SK-N-SH (cell line): ENCODE measurements at regions not wholly inside any gene's neighbourhood (a gene's known extent, or its start where the extent isn't known, plus 50 kb on each side); places are given as distances from the start of the nearest gene placed in this dataset.

Source experiments
- CTCF ChIA-PET: fragments of 300-600, 350-600 bp; formaldehyde crosslinking; extraction: SDS; loops from one replicate; lab custom pipeline; 2021; lab: Yijun Ruan, JAX
- POLR2A ChIA-PET: fragments of 350-600 bp; sonication (Branson Sonifier 250); formaldehyde crosslinking; extraction: SDS; loops from one replicate; lab custom pipeline; 2020; ENCODE audit warnings: antibody characterized with exemption, inconsistent platforms; lab: Yijun Ruan, JAX
- DNase-seq: peaks from one replicate; pipeline ENCODE4 v3.0.0; 2012
- H2AFZ ChIP-seq: fragments of 200-600 bp; sonication (generic); 2 replicates; pipeline ENCODE4 v1.8.1; 2016; ENCODE audit warnings: antibody characterized with exemption, mild to moderate bottlenecking, low read depth
- H3F3A ChIP-seq: fragments of 200-600 bp; sonication (generic); replicated peaks from 2 replicates; pipeline ENCODE3; 2016; ENCODE audit warnings: antibody characterized with exemption, mild to moderate bottlenecking; ENCODE audit not compliant: insufficient read depth
- H3K27ac ChIP-seq, 2 experiments: fragments of 200-500 bp in 1 of 2; fragments of 200-600 bp in 1 of 2; sonication (Bioruptor generic) in 1 of 2; sonication (generic), shearing (Covaris generic) in 1 of 2; 2 replicates each; pipeline versions ENCODE4 v1.5.1 to v1.6.1; 2014 to 2016; ENCODE audit warnings: low read depth in 2 of 2, inconsistent platforms in 1 of 2, low read length in 1 of 2, mild to moderate bottlenecking in 1 of 2, mixed read lengths in 1 of 2
- H3K27me3 ChIP-seq: fragments of 200-600 bp; sonication (generic), shearing (Covaris generic); 2 replicates; pipeline ENCODE4 v1.6.1; 2016; ENCODE audit warnings: mixed run types; ENCODE audit not compliant: insufficient read depth
- H3K36me3 ChIP-seq, 2 experiments: fragments of 200-500 bp in 1 of 2; fragments of 200-600 bp in 1 of 2; sonication (Bioruptor generic) in 1 of 2; sonication (generic) in 1 of 2; replicated peaks in 1 of 2; 2 replicates each; pipeline versions ENCODE3 to v1.5.1; 2014 to 2016; ENCODE audit warnings: low read length in 1 of 2, mild to moderate bottlenecking in 1 of 2; ENCODE audit not compliant: insufficient read depth in 2 of 2, control insufficient read depth in 1 of 2
- H3K4me1 ChIP-seq, 2 experiments: fragments of 200-500 bp in 1 of 2; fragments of 200-600 bp in 1 of 2; sonication (Bioruptor generic) in 1 of 2; sonication (generic), shearing (Covaris generic) in 1 of 2; 2 replicates each; pipeline versions ENCODE4 v1.5.1 to v1.6.1; 2014 to 2016; ENCODE audit warnings: low read depth in 1 of 2, low read length in 1 of 2, mixed run types in 1 of 2; ENCODE audit not compliant: insufficient read depth in 2 of 2, control insufficient read depth in 1 of 2
- H3K4me2 ChIP-seq: fragments of 200-600 bp; sonication (generic), shearing (Covaris generic); 2 replicates; pipeline ENCODE4 v1.6.1; 2017; ENCODE audit warnings: mixed run types
- H3K4me3 ChIP-seq, 2 experiments: fragments of 200-500 bp in 1 of 2; fragments of 200-600 bp in 1 of 2; sonication (Bioruptor generic) in 1 of 2; sonication (generic), shearing (Covaris generic) in 1 of 2; 2 replicates each; pipeline versions ENCODE4 v1.5.1 to v1.8.1; 2014 to 2016; ENCODE audit warnings: low read depth in 2 of 2, inconsistent platforms in 1 of 2, low read length in 1 of 2, mild to moderate bottlenecking in 1 of 2, mixed read lengths in 1 of 2, moderate library complexity in 1 of 2
- H3K79me2 ChIP-seq: fragments of 200-600 bp; sonication (generic); 2 replicates; pipeline ENCODE4 v1.8.1; 2017; ENCODE audit warnings: mild to moderate bottlenecking; ENCODE audit not compliant: insufficient read depth
- H3K9ac ChIP-seq: fragments of 200-600 bp; sonication (generic); 2 replicates; pipeline ENCODE4 v1.6.1; 2017; ENCODE audit warnings: mixed run types
- H3K9me2 ChIP-seq: fragments of 200-600 bp; sonication (generic); 2 replicates; pipeline ENCODE4 v1.6.1; 2017; ENCODE audit warnings: mixed run types
- H3K9me3 ChIP-seq: fragments of 200-600 bp; sonication (generic); 2 replicates; pipeline ENCODE4 v1.6.1; 2017; ENCODE audit warnings: mixed run types, mild to moderate bottlenecking, moderate library complexity
- H4K20me1 ChIP-seq: fragments of 200-600 bp; sonication (generic); 2 replicates; pipeline ENCODE4 v1.6.1; 2017; ENCODE audit warnings: mild to moderate bottlenecking, mixed run types; ENCODE audit not compliant: insufficient read depth
- CHD2 ChIP-seq: fragments of 150-350 bp; IDR thresholded peaks from 2 replicates; pipeline ENCODE4 v1.6.1; 2018; ENCODE audit warnings: low read length; ENCODE audit not compliant: partially characterized antibody
- ELF1 ChIP-seq: IDR thresholded peaks from 2 replicates; pipeline ENCODE4 v1.4.0; 2012
- EZH2phosphoT487 ChIP-seq: fragments of 200-600 bp; sonication (generic); IDR thresholded peaks from 2 replicates; pipeline ENCODE4 v1.6.1; 2017; ENCODE audit warnings: low read depth, mixed run types, mild to moderate bottlenecking, antibody characterized with exemption, moderate library complexity, borderline replicate concordance
- IRF3 ChIP-seq: fragments of 150-350 bp; IDR thresholded peaks from 2 replicates; pipeline ENCODE4 v1.6.1; 2016; ENCODE audit warnings: mild to moderate bottlenecking, low read depth, low read length
- NFIC ChIP-seq: IDR thresholded peaks from 2 replicates; pipeline ENCODE4 v1.4.0; 2012; ENCODE audit warnings: borderline replicate concordance
- NRF1 ChIP-seq: IDR thresholded peaks from 2 replicates; pipeline ENCODE4 v1.6.1; 2012; ENCODE audit warnings: low read depth, mild to moderate bottlenecking, low read length
- POLR2AphosphoS5 ChIP-seq: IDR thresholded peaks from 2 replicates; pipeline ENCODE4 v1.6.1; 2012; ENCODE audit warnings: low read depth, low read length
- REST ChIP-seq: IDR thresholded peaks from 2 replicates; pipeline ENCODE4 v1.6.1; 2012; ENCODE audit warnings: mild to moderate bottlenecking, low read depth, low read length, moderate library complexity
- RXRA ChIP-seq: IDR thresholded peaks from 2 replicates; pipeline ENCODE4 v1.4.0; 2012; ENCODE audit warnings: low read depth, mild to moderate bottlenecking, borderline replicate concordance
- SIN3A ChIP-seq: IDR thresholded peaks from 2 replicates; pipeline ENCODE4 v1.6.1; 2012; ENCODE audit warnings: low read depth, mild to moderate bottlenecking, low read length, moderate library complexity, borderline replicate concordance
- TCF12 ChIP-seq: IDR thresholded peaks from 2 replicates; pipeline ENCODE4 v1.4.0; 2012
- YY1 ChIP-seq: IDR thresholded peaks from 2 replicates; pipeline ENCODE4 v1.4.0; 2012; ENCODE audit warnings: low read depth, mild to moderate bottlenecking
- ZBTB33 ChIP-seq: IDR thresholded peaks from 2 replicates; pipeline ENCODE4 v1.4.0; 2012; ENCODE audit warnings: low read depth, borderline replicate concordance
- WGBS: methylation state at CpG from one replicate; pipeline ENCODE4 v1.1.6; 2017; ENCODE audit warnings: low lambda C conversion rate; 5-methylcytosine and 5-hydroxymethylcytosine counted together

GRCh38 chr17:6936370-6937028 is 59.4 kb upstream of the ALOX12 start (continued):
- TF ChIP-seq ZBTB33 (no peak), IRF3 (no peak), REST (no peak), CHD2 (no peak), TCF12 (no peak), RXRA (no peak), NRF1 (no peak)

GRCh38 chr17:6938637-6939036 is 57.2 kb upstream of the ALOX12 start:
- Histone ChIP-seq H3K36me3 (peaks cover 0 to 3% of the 10 kb centered on the region in 2 experiments), H2AFZ (peak overlapping the region; percentile 87; the same call in 1 of the 2 replicates), H3K27ac (peak overlapping the region in 1 of 2 experiments; percentile 92; a peak in 2 of 4 replicates), H3K27me3 (no peaks in the 10 kb centered on the region), H3K9ac (peak overlapping the region; percentile 66; the same call in 1 of the 2 replicates), H3K4me2 (peak overlapping the region; percentile 93), H3K4me3 (peak overlapping the region; percentile 54 to 70; a peak in 3 of 4 replicates), H3K79me2 (peaks cover 29% of the 10 kb centered on the region; the same call in 1 of the 2 replicates), H3K9me2 (no peaks in the 10 kb centered on the region), H3F3A (peaks cover 4% of the 10 kb centered on the region), H3K4me1 (no peaks in the 10 kb centered on the region), H4K20me1 (no peaks in the 10 kb centered on the region), H3K9me3 (no peaks in the 10 kb centered on the region)
- ChIA-PET CTCF (interaction anchor here (1.4 to 1.9 kb wide), 2 partner anchors 28 to 35 kb away, joined by 3 to 6 read pairs; no protein-coding TSS in a partner anchor), POLR2A (no interaction called here)
- no peak for TF ChIP-seq POLR2AphosphoS5
- TF ChIP-seq ELF1 = no peak
- TF ChIP-seq EZH2phosphoT487 = no peak
- no peak for TF ChIP-seq NFIC
- no peak for TF ChIP-seq SIN3A
- no peak for TF ChIP-seq YY1
- 33% methylated on average over 3 of the region's 3 CpGs for WGBS
- DNase-seq = no peak
